ENCODE measurements at regions not wholly inside any gene's neighbourhood (a gene's known extent, or its start where the extent isn't known, plus 50 kb on each side); places are given as distances from the start of the nearest gene placed in this dataset.
A peak's percentile ranks its signal among the peaks of the same experiment; 100 is the strongest.
"Not testable (repeated sequence)": the region's sequence is repeated elsewhere in the genome, so short reads cannot be mapped to it uniquely, and the experiment has no call there.

DNA sequence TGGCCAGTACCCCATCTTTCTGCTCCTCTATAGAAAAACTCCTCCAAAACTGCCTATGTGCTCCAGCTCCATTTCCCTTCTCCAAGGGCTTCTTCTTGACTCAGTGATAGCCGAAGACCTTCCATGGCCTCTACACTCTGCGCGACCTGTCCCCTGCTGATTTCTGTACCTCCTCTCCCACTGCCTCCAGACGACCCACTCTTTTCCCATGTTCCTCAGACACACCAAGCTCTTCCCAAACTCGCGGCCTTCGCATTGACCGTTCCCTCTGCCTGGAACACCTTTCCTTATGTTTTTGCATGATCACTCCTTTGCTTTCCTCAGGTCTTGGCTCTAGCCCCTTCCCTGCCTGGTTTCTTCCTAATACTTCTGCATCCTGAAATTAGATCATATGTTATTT, 255.6 kb upstream of the SDK2 start:
- peaks cover 28% of the 10 kb centered on the region for H3K27me3 Mint-ChIP-seq

DNA sequence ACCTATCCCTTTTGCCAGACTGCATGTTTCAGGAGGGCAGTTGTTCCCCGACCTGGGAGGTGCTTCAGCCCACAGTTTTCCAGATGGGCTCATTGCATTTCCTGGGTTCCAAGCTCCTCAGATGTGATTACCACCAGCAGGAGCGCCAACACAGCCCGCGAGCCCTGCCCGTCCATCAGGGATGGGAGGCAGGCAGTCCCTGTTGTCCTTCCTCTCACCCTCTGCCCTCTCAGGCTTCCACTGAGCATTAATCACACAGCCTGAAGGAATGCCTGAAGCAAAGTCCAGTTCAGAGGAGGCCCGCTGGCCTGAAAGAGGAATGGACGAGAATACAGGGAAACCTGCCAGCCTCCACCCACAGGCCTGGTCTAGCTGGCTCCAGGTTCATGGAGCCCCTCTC, 256.3 kb upstream of the SDK2 start:
- Mint-ChIP-seq H3K4me1 (ENCODE audit: low read depth) (peaks cover 7% of the 10 kb centered on the region), H3K36me3 (no peaks in the 10 kb centered on the region), H3K27ac (no peak overlapping the region), H3K27me3 (peaks cover 29% of the 10 kb centered on the region), H3K9me3 (ENCODE audit: low read depth) (no peaks in the 10 kb centered on the region), H3K4me3 (no peak overlapping the region)

More for the DNA sequence above, 255.6 kb upstream of the SDK2 start:
- Mint-ChIP-seq H3K27ac (no peak overlapping the region), H3K4me1 (ENCODE audit: low read depth) (peaks cover 7% of the 10 kb centered on the region), H3K4me3 (no peak overlapping the region), H3K36me3 (no peaks in the 10 kb centered on the region), H3K9me3 (ENCODE audit: low read depth) (no peaks in the 10 kb centered on the region)

DNA sequence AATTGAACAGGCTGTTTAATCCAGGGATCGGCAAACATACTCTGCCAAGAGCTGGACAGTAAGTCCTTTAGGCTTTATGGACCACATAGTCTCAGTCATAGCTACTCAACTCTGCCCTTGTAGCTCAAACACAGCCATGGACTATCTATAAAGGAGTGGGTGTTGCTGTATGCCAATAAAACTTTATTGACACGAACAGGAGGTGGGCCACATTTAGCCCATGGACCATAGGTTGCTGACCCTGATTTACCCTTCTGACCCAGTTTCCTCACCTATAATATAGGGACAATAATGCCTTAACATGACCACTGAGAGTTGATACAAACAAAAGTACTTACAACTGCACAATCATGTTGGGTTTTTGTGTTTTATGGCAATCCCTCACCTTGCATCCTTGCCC, 257.0 kb upstream of the SDK2 start:
- no peaks in the 10 kb centered on the region for H3K36me3 Mint-ChIP-seq
- peak overlapping the region; percentile 84 for H3K4me3 Mint-ChIP-seq
- H3K27me3 Mint-ChIP-seq = peaks cover 31% of the 10 kb centered on the region
- peaks cover 7% of the 10 kb centered on the region for H3K4me1 Mint-ChIP-seq (ENCODE audit: low read depth)
- H3K27ac Mint-ChIP-seq = no peak overlapping the region
- H3K9me3 Mint-ChIP-seq (ENCODE audit: low read depth) = no peaks in the 10 kb centered on the region

DNA sequence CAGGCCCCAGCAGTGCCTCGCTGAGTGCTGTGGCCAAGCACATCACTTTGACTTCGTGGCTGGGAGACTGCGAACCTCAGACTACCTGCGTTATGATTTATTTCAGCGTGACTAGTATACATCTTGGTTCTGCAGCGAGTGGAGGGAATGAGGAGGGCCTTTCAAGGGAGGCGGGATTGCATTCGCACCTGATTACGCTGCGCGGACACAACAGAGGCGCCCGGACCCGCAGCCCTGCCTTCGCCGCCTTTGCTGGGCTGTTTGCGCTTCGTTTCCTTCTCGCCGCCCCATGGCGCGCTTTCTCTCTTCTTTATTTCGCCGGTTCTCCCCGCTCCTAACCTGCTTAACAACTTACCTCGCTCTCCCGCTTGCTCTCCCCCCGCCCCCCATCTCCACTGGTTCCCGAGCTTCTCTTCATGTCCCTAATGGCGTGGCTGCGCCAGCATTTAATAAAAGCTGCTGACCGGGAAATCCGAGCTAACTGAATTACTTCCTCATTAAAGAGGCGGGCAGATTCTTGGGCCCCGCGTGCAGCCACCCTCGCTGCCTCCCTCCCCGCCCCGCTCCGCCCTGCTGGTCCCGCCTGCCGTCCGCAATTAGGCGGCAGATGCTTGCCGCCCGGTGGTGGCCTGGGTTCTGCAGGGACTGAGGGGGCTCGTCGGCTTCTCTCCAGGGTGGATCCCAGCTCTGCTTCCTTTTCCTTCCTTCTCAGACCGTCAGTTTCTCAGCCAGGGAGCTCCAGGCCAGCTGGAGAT, 257.6 kb upstream of the SDK2 start:
- Mint-ChIP-seq H3K27me3 (peaks cover 31% of the 10 kb centered on the region), H3K9me3 (ENCODE audit: low read depth) (no peaks in the 10 kb centered on the region), H3K27ac (no peak overlapping the region), H3K36me3 (no peaks in the 10 kb centered on the region), H3K4me1 (ENCODE audit: low read depth) (peaks cover 7% of the 10 kb centered on the region), H3K4me3 (peak overlapping the region; percentile 84)

DNA sequence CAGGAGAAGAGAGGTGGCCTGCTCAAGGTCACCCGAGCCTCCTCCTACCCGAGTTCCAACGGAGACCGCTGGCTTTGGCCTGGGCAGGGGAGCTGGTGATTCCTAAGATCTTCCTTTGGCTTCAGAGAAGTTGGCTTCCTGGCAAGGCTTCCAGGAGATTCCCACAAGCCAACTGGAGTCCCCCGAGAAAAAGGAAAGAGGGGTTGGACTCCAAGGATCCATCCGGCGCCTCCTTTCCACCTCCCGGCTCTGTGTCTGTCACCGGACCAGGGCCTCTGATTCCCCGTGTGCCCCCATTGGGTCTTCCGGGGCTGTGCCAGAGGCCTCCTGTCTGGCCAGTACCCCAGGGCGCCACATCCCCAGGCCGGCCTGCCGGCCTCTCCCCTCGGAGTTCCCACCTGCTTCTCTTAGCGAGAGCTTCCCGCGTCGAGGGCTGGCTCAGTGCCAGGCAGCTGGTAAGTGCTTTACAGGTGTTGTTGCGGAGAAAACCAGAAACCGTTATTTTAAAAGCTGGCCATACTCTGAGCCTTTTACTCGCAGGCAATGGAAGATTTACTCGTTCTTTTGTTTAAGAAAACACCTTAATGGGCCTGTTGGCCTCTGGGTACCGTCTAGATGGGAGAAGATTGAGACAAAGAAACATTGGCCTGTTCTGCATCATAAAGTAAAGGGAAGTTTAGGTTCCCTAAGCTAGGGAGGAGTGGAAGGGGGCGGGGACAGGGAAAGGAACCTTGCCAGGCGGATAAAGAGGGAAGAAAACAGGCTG, 258.4 kb upstream of the SDK2 start:
- Mint-ChIP-seq H3K27ac (no peak overlapping the region), H3K4me3 (peak overlapping the region; percentile 53), H3K27me3 (peaks cover 31% of the 10 kb centered on the region)

DNA sequence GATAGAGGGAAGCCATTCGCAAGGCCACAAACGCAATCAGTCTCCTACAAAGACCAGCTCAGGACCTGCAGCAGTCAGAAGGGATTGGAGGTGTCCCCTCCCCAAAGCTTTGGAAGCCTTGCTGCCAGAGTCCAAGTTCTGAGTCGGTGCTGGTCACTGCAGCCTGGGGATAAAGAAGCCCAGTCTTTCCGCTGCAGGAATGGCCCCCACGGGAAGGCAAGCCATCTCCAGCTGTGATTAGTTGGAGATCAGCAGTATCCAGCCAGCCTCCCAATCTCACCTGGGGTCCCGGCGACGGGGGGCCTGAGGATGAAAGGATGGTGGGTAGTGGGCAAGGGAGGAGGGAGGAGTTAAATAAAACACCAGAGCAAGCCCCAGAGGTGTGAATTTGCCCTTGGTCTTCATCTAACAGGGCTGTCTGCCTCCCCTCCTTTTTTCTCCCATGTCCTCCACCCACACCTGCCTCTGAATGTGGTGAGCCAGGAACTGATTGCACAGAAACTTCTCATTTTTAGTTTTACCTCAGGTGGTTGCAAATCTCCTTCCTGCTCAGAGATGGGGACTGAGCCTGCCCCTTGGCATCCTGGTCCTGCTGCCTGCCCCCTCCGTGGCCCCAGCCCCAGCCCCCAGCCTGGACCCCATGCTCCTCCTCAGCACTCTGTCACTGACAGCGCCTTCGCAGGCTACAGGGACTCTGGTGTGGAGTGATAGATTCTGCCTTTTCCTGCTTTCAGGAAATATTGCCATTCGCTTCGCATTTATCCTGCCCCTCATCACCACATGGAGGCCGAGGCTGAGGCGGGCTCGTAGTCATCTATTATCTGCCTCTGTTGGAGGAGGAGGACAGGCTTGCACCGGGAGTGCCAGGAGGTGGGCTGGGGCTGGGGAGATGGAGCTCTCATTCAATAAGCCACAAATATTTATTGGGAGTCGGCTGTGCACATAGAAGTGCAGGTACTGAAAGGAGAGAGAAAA, 262.9 kb upstream of the SDK2 start:
- no peak overlapping the region for H3K4me3 Mint-ChIP-seq
- no peak overlapping the region for H3K27ac Mint-ChIP-seq
- H3K9me3 Mint-ChIP-seq (ENCODE audit: low read depth) = no peaks in the 10 kb centered on the region
- no peaks in the 10 kb centered on the region for H3K4me1 Mint-ChIP-seq (ENCODE audit: low read depth)
- peaks cover 24% of the 10 kb centered on the region for H3K27me3 Mint-ChIP-seq
- no peaks in the 10 kb centered on the region for H3K36me3 Mint-ChIP-seq

More for the DNA sequence above, 258.4 kb upstream of the SDK2 start:
- Mint-ChIP-seq H3K4me1 (ENCODE audit: low read depth) (peaks cover 7% of the 10 kb centered on the region), H3K9me3 (ENCODE audit: low read depth) (no peaks in the 10 kb centered on the region), H3K36me3 (no peaks in the 10 kb centered on the region)

DNA sequence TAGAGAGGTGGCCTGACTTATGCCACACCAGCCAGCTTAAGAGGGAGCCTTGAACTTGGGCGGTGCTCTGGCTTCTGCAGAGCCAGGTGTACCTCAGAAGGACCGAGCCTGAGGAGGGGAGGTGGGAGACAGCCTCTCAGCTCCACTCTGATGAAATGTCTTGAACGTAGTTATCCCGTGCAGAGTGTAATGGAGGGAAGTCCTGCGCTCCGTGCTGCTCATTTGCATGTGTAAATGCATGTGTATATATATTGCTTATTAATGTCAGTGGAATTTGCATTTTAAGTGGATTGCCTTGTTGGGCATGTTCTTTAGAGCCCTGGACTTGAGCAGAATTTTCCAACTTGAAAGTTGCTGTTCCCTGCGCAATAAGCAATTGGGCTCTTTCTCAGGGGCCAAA, 264.9 kb upstream of the SDK2 start:
- H3K9me3 Mint-ChIP-seq (ENCODE audit: low read depth) = no peaks in the 10 kb centered on the region
- H3K4me3 Mint-ChIP-seq = no peak overlapping the region
- H3K27ac Mint-ChIP-seq = no peak overlapping the region
- H3K27me3 Mint-ChIP-seq = peaks cover 22% of the 10 kb centered on the region
- H3K36me3 Mint-ChIP-seq = no peaks in the 10 kb centered on the region
- H3K4me1 Mint-ChIP-seq (ENCODE audit: low read depth) = no peaks in the 10 kb centered on the region

DNA sequence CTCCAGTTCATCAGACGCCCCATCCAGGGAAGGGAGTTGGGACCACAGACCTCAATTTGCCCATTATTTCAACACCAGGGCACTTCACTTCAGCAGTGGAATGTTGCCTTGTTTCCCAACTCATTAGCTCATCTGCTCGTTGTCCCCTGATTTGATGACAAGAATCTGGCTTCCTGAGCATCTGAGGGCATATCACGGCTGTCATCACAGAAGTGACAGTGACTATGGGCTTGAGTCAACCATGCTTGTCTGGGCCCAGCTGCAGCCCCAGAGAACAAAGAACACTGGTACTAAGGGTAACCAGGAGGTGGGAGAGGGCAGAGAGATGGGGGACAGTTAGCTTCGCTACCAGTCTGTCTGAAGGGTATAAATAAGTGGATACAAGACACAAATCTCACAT, 266.0 kb upstream of the SDK2 start:
- peaks cover 6% of the 10 kb centered on the region for H3K36me3 Mint-ChIP-seq
- no peaks in the 10 kb centered on the region for H3K4me1 Mint-ChIP-seq (ENCODE audit: low read depth)
- H3K9me3 Mint-ChIP-seq (ENCODE audit: low read depth) = peaks cover 2% of the 10 kb centered on the region
- peaks cover 22% of the 10 kb centered on the region for H3K27me3 Mint-ChIP-seq
- H3K27ac Mint-ChIP-seq = no peak overlapping the region
- H3K4me3 Mint-ChIP-seq = no peak overlapping the region

DNA sequence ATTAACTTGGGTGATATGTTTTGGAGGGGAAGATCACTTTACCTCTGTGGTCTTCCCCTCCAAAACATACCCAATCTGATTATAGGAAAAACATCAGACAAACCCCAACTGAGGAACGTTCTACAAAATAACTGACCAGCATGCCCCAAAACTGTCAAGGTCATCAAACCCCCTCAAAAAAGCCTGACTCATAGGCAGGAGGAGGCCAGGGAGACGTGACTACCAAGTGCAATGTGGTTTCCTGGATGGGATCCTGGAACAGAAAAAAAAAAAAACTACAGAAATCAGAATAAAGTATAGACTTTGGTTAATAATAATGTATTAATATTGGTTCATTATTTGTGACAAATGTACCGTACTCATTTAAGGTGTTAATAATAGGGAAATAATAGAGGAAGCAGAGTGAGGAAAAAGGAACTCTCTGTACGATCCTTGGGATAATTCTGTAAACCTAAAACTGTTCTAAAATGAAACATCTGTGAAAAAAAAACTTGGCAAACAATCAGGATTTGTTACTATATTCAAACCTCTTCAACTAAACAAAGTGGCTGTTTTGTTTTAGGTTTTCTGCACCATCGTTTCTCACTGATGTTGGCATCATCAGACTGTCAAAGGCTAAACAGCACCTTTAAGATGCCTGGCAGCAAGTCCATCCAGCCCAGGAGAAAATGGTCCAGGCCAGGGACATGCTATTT, 266.7 kb upstream of the SDK2 start:
- H3K4me1 Mint-ChIP-seq (ENCODE audit: low read depth) = no peaks in the 10 kb centered on the region
- no peak overlapping the region for H3K27ac Mint-ChIP-seq
- peaks cover 20% of the 10 kb centered on the region for H3K27me3 Mint-ChIP-seq
- peaks cover 7% of the 10 kb centered on the region for H3K36me3 Mint-ChIP-seq
- peaks cover 4% of the 10 kb centered on the region for H3K9me3 Mint-ChIP-seq (ENCODE audit: low read depth)
- H3K4me3 Mint-ChIP-seq = no peak overlapping the region

DNA sequence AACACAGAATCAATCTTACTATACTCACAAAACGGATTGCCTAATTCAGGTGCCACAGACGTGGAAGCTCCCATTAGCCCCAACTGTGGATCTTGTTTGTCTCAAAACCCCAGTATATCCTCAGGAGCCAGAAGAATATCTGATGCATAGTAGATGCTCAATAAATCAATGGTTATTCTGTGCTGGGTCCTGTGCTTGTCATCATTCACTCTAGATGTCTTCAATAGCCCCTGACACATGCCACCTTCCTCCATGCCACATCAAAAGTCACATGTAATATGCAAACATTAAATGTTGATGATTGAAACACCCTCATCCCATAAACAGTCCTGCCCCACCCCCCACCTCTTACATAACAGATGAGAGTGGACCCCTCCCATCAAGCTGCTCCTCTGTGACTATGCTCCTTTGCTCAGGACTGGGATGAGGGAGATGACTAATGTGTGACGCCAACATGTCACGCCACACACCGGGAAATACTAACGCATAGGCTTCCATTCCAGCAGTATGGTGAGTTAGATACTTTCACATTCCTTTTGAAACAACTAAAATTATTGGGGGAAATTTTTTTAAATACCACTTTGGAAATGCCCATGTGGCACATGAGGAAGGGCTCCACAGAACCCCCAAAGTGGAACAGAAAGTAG, 267.6 kb upstream of the SDK2 start:
- Mint-ChIP-seq H3K36me3 (peaks cover 9% of the 10 kb centered on the region), H3K27ac (no peak overlapping the region), H3K9me3 (ENCODE audit: low read depth) (peaks cover 4% of the 10 kb centered on the region), H3K4me3 (no peak overlapping the region), H3K4me1 (ENCODE audit: low read depth) (no peaks in the 10 kb centered on the region), H3K27me3 (peaks cover 22% of the 10 kb centered on the region)

DNA sequence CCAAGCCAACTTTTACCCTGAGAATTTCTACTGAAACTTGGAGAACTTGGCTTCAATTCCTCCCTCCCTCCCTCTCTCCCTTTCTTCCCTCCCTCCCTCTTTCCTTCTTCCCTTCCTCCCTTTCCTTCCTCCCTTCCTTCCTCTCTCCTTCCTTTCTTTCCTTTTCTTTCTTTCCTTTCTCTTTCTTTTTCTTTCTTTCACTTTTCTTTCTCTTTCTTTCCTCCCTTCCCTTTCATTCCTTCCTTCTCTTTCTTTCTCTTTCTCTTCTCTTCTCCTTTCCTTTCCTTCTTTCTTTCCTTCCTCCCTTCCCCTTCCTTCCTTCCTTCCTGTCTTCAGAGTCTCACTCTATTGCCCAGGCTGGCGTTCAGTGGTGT, 268.1 kb upstream of the SDK2 start:
- no peak overlapping the region for H3K4me3 Mint-ChIP-seq
- H3K9me3 Mint-ChIP-seq (ENCODE audit: low read depth) = peaks cover 4% of the 10 kb centered on the region
- peaks cover 9% of the 10 kb centered on the region for H3K36me3 Mint-ChIP-seq
- H3K27me3 Mint-ChIP-seq = peaks cover 22% of the 10 kb centered on the region
- H3K4me1 Mint-ChIP-seq (ENCODE audit: low read depth) = no peaks in the 10 kb centered on the region
- H3K27ac Mint-ChIP-seq = no peak overlapping the region

DNA sequence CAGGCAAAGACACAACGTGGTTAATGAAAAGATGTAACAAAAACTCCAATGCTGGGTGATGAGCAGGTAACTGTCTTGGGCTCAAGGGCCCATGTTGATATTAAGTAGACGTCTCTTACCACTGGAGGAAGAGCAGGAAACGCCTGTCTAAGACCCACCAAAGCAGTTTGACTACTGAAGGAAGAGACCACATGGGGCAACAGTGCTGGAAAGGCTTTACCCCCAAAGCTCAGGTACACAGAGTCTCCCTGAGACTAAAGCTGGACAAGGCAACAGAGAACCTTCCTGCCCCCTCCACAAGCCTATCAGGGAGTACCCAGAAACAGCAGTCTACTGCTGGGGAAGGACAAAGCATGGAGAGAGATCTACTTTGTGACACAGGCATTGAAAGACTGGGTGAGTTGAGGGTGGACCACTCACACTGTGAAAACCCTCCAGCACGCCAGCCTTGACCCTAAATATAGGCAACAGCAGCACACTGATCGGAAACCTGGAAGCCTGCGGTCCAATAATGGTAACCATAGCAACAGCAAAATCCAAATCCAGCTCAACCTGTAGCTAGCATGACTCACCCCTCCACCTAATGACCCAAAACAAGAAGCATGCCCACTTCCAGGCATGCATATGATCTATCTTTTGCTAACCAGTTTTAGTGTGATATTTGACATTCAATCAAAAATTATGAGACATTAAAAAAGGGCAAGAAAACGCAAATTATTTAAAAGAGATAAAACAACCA, 270.5 kb upstream of the SDK2 start:
- Mint-ChIP-seq H3K4me3 (no peak overlapping the region), H3K9me3 (ENCODE audit: low read depth) (peaks cover 4% of the 10 kb centered on the region), H3K36me3 (peaks cover 9% of the 10 kb centered on the region), H3K27me3 (peaks cover 23% of the 10 kb centered on the region), H3K27ac (no peak overlapping the region), H3K4me1 (ENCODE audit: low read depth) (no peaks in the 10 kb centered on the region)

DNA sequence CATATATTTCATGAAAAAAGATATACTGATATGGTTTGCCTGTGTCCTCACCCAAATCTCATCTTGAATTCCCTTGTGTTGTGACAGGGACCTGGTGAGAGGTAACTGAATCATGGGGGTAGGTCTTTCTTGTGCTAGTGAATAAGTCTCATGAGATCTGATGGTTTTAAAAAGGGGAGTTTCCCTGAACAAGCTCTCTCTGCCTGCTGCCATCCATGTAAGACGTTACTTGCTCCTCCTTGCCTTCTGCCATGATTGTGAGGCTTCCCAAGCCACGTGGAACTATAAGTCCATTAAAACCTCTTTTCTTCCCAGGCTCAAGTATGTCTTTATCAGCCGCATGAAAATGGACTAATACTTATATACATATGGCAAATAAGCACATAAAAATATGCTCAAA, 274.8 kb upstream of the SDK2 start:
- H3K36me3 Mint-ChIP-seq = peaks cover 13% of the 10 kb centered on the region
- peaks cover 15% of the 10 kb centered on the region for H3K27me3 Mint-ChIP-seq
- not testable (repeated sequence) for H3K27ac Mint-ChIP-seq; H3K4me1 Mint-ChIP-seq (ENCODE audit: low read depth); H3K4me3 Mint-ChIP-seq; H3K9me3 Mint-ChIP-seq (ENCODE audit: low read depth)
